HFFc6 (cell line): ENCODE measurements at regions not wholly inside any gene's neighbourhood (a gene's known extent, or its start where the extent isn't known, plus 50 kb on each side); places are given as distances from the start of the nearest gene placed in this dataset.

ENCODE experiments used
- DNase-seq: peaks from one replicate; pipeline ENCODE4 v3.0.0-alpha.2; 2018
- H3K27ac Mint-ChIP-seq: 2 replicates; pipeline ENCODE4 v1.8.0; 2020; ENCODE audit warnings: mild to moderate bottlenecking, mixed read lengths
- H3K27me3 Mint-ChIP-seq: 2 replicates; pipeline ENCODE4 v1.8.0; 2021; ENCODE audit warnings: mild to moderate bottlenecking, moderate library complexity, mixed read lengths; ENCODE audit not compliant: insufficient read depth
- H3K36me3 Mint-ChIP-seq: 2 replicates; pipeline ENCODE4 v1.8.0; 2021; ENCODE audit warnings: low read depth, mixed read lengths
- H3K4me1 Mint-ChIP-seq: 2 replicates; pipeline ENCODE4 v1.8.0; 2020; ENCODE audit warnings: low read depth, mixed read lengths
- H3K4me3 Mint-ChIP-seq: 2 replicates; pipeline ENCODE4 v1.8.0; 2020; ENCODE audit warnings: mild to moderate bottlenecking, moderate library complexity, mixed read lengths
- H3K9me3 Mint-ChIP-seq: 2 replicates; pipeline ENCODE4 v1.8.0; 2020; ENCODE audit warnings: mild to moderate bottlenecking, mixed read lengths
- CTCF ChIP-seq: fragments of 200-600 bp; sonication (generic); IDR thresholded peaks from 2 replicates; pipeline ENCODE4 v1.5.0; 2021; ENCODE audit warnings: antibody characterized with exemption, mild to moderate bottlenecking

DNA sequence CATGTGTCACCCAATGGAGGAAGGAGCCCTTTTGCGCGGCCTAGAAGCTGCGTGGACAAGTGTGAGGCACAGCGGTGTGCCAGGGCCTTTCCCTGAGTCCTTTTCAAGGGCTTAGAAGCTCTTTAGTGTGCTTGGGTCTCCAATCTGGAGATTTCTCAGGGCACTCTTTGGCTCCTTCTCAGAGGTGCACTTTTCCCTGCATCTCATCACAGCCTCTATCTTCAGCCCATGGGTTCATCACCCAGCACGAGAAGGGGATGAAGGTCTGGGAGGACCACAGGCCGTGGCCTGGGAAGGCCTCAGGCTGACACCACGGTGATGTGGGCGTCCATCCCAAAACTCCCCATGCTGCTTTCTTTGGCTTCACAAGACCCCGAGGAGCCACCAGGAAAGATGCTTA is 233.4 kb downstream of the TEX36 start:
- Mint-ChIP-seq H3K27ac (no peak overlapping the region), H3K27me3 (peaks cover 21% of the 10 kb centered on the region), H3K4me1 (no peaks in the 10 kb centered on the region), H3K4me3 (no peak overlapping the region), H3K9me3 (no peaks in the 10 kb centered on the region), H3K36me3 (no peaks in the 10 kb centered on the region)
- DNase-seq, result no peak
- no peak for TF ChIP-seq CTCF

- H3K9me3 Mint-ChIP-seq, result no peaks in the 10 kb centered on the region
- peak; percentile 76 for TF ChIP-seq CTCF
- no peaks in the 10 kb centered on the region for H3K36me3 Mint-ChIP-seq
- H3K4me1 Mint-ChIP-seq, result no peaks in the 10 kb centered on the region
- DNase-seq, result no peak
- peaks cover 19% of the 10 kb centered on the region for H3K27me3 Mint-ChIP-seq
- no peak overlapping the region for H3K27ac Mint-ChIP-seq
- no peak overlapping the region for H3K4me3 Mint-ChIP-seq
These were observed 234.4 kb downstream of the TEX36 start for GRCh38 chr10:125448596-125448995.

GRCh38 chr10:125444790-125445189 is 238.2 kb downstream of the TEX36 start:
- Mint-ChIP-seq H3K27me3 (peaks cover 18% of the 10 kb centered on the region), H3K4me3 (no peak overlapping the region), H3K4me1 (peaks cover 11% of the 10 kb centered on the region; the same call in 1 of the 2 replicates), H3K36me3 (no peaks in the 10 kb centered on the region), H3K9me3 (no peaks in the 10 kb centered on the region), H3K27ac (no peak overlapping the region)
- no peak for DNase-seq
- TF ChIP-seq CTCF, result no peak

DNA sequence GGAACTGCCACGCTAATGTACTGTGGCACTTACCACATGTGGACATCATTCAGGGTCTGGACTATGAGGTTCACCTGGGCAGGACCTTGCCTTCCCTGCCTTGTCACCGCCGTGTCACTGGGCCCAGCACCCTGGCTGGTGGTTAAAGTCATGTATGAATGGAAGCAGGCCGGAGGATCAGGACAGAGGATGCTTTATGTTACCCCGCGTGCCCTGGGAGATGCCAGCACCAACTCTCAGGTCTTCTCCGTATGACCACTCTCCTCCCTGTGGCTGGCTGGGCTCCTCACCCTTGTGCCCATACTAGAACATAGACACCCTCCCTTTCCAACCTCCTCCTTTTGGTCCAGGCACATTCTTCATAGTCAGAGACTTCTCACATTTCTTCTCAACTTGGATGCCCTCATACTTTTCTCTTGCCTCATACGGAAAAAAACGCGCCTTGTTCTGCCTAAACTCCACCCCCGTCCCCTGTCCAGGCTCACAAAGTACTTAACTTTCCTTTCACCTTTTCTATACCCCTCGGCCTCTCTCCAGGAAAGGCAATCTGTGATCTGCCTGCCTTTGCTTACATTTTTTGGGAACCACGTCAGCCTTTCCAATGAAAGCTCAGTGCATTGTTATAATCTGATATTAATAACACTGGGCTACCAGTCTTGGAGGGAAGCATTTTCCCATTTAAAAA is 240.0 kb downstream of the TEX36 start:
- DNase-seq, result no peak
- Mint-ChIP-seq H3K27me3 (peaks cover 14% of the 10 kb centered on the region), H3K4me3 (no peak overlapping the region), H3K9me3 (no peaks in the 10 kb centered on the region), H3K36me3 (no peaks in the 10 kb centered on the region), H3K4me1 (peaks cover 11% of the 10 kb centered on the region; the same call in 1 of the 2 replicates), H3K27ac (no peak overlapping the region)
- TF ChIP-seq CTCF, result no peak

- H3K4me1 Mint-ChIP-seq, result peaks cover 11% of the 10 kb centered on the region; the same call in 1 of the 2 replicates
- H3K27ac Mint-ChIP-seq, result no peak overlapping the region
- no peak for TF ChIP-seq CTCF
- peaks cover 11% of the 10 kb centered on the region for H3K27me3 Mint-ChIP-seq
- no peaks in the 10 kb centered on the region for H3K9me3 Mint-ChIP-seq
- H3K36me3 Mint-ChIP-seq, result no peaks in the 10 kb centered on the region
- DNase-seq, result no peak
- H3K4me3 Mint-ChIP-seq, result no peak overlapping the region
These were observed 241.8 kb downstream of the TEX36 start for GRCh38 chr10:125441151-125441550.

DNA sequence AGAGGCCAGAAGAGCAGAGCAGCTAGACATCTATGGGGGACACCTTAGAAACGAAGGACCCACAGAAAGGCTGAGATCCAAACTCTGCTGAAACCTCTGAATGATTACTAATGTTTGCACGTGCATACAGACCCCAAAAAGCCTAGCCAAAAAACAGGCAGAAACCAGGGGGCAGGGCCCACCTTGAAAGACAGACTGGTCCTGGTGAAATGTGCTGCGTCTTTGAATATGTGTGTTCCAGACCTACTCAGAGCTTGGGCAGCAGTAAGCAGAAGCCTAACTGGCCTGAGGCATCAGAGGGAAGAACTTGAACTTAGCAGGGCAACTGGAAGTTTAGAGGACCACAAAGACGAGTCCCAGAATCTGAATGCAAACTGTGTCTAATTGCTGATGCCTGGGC is 251.8 kb downstream of the TEX36 start:
- H3K36me3 Mint-ChIP-seq, result no peaks in the 10 kb centered on the region

More for the DNA sequence above, 251.8 kb downstream of the TEX36 start:
- no peak for DNase-seq
- H3K4me3 Mint-ChIP-seq, result no peak overlapping the region
- no peaks in the 10 kb centered on the region for H3K4me1 Mint-ChIP-seq
- no peaks in the 10 kb centered on the region for H3K9me3 Mint-ChIP-seq
- no peak overlapping the region for H3K27ac Mint-ChIP-seq
- H3K27me3 Mint-ChIP-seq, result peaks cover 6% of the 10 kb centered on the region
- TF ChIP-seq CTCF, result no peak
